Loucy (cell line): ENCODE measurements at regions not wholly inside any gene's neighbourhood (a gene's known extent, or its start where the extent isn't known, plus 50 kb on each side); places are given as distances from the start of the nearest gene placed in this dataset.

Source experiments
- EZH2phosphoT487 ChIP-seq: fragments of 200-600 bp; IDR thresholded peaks from 2 replicates; pipeline ENCODE4 v1.6.1; 2018; ENCODE audit warnings: antibody characterized with exemption, mild to moderate bottlenecking, moderate library complexity, borderline replicate concordance
- TF ChIP-seq, protein P1 (sequence below): fragments of 200-600 bp; sonication (generic); conservative IDR thresholded peaks from 2 replicates; pipeline ENCODE4 v1.5.1; 2014; ENCODE audit warnings: mild to moderate bottlenecking, antibody characterized with exemption, low read length

DNA sequence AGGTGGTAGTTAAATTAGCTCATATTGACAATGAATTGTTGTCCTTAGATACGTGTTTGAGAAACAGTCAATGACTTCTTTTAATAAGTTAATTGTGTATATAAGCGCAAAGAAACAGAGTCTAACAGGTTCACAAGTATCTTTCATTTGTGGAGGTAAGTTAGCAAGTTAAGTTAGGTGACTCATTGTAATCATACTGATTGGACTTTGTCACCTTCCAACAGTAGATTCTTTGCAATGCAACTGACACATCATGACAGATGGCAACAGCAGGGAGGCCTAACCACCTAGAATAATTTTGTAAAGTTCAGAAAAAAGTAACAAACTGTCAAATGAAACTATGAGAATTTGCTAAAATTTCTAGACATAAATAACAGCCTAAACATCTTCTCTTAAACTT is 207.6 kb upstream of the PITX2 start:
- TF ChIP-seq, protein P1, sequence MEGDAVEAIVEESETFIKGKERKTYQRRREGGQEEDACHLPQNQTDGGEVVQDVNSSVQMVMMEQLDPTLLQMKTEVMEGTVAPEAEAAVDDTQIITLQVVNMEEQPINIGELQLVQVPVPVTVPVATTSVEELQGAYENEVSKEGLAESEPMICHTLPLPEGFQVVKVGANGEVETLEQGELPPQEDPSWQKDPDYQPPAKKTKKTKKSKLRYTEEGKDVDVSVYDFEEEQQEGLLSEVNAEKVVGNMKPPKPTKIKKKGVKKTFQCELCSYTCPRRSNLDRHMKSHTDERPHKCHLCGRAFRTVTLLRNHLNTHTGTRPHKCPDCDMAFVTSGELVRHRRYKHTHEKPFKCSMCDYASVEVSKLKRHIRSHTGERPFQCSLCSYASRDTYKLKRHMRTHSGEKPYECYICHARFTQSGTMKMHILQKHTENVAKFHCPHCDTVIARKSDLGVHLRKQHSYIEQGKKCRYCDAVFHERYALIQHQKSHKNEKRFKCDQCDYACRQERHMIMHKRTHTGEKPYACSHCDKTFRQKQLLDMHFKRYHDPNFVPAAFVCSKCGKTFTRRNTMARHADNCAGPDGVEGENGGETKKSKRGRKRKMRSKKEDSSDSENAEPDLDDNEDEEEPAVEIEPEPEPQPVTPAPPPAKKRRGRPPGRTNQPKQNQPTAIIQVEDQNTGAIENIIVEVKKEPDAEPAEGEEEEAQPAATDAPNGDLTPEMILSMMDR, result no peak
- TF ChIP-seq EZH2phosphoT487, result no peak
